ENCODE measurements at regions not wholly inside any gene's neighbourhood (a gene's known extent, or its start where the extent isn't known, plus 50 kb on each side); places are given as distances from the start of the nearest gene placed in this dataset.
A peak's percentile ranks its signal among the peaks of the same experiment; 100 is the strongest.
"Not testable (repeated sequence)": the region's sequence is repeated elsewhere in the genome, so short reads cannot be mapped to it uniquely, and the experiment has no call there.

- DNase-seq, result no peak
Observed at GRCh38 chr7:116342125-116342524, 131.8 kb downstream of the TES start.

- DNase-seq, result no peak
Observed at GRCh38 chr7:116347151-116347832, 137.0 kb downstream of the TES start.

GRCh38 chr7:116348346-116348745 lies 138.0 kb downstream of the TES start:
- no peak for DNase-seq

- DNase-seq, result no peak
Observed at GRCh38 chr7:116351966-116352365, 141.6 kb downstream of the TES start.

- peak; percentile 53 for DNase-seq
Observed at GRCh38 chr7:116353647-116354046, 143.3 kb downstream of the TES start.

- DNase-seq, result peak; percentile 96
Observed at GRCh38 chr7:116354171-116354545, 143.8 kb downstream of the TES start.

- DNase-seq, result peak; percentile 81
Observed at GRCh38 chr7:116354546-116355423, 144.4 kb downstream of the TES start.

- DNase-seq, result no peak
Observed at GRCh38 chr7:116355424-116355765, 144.1 kb upstream of the CAV2 start.

- DNase-seq, result no peak
Observed at GRCh38 chr7:116356333-116356965, 143.1 kb upstream of the CAV2 start.

GRCh38 chr7:116356979-116357378 lies 142.6 kb upstream of the CAV2 start:
- no peak for DNase-seq

- DNase-seq, result no peak
Observed at GRCh38 chr7:116357781-116358670, 141.5 kb upstream of the CAV2 start.

- no peak for DNase-seq
Observed at GRCh38 chr7:116361767-116362166, 137.8 kb upstream of the CAV2 start.

GRCh38 chr7:116363637-116364432 lies 135.7 kb upstream of the CAV2 start:
- no peak for DNase-seq

- DNase-seq, result no peak
Observed at GRCh38 chr7:116364469-116364868, 135.1 kb upstream of the CAV2 start.

- DNase-seq, result no peak
Observed at GRCh38 chr7:116365797-116366196, 133.7 kb upstream of the CAV2 start.

GRCh38 chr7:116367171-116367813 lies 132.2 kb upstream of the CAV2 start:
- no peak for DNase-seq

- DNase-seq, result no peak
Observed at GRCh38 chr7:116368965-116369364, 130.6 kb upstream of the CAV2 start.

GRCh38 chr7:116371536-116371935 lies 128.0 kb upstream of the CAV2 start:
- DNase-seq, result not testable (repeated sequence)

- not testable (repeated sequence) for DNase-seq
Observed at GRCh38 chr7:116373229-116373628, 126.3 kb upstream of the CAV2 start.

GRCh38 chr7:116377721-116378120 lies 121.8 kb upstream of the CAV2 start:
- DNase-seq, result no peak

- no peak for DNase-seq
Observed at GRCh38 chr7:116380025-116380424, 119.5 kb upstream of the CAV2 start.
